ENCODE measurements at regions not wholly inside any gene's neighbourhood (a gene's known extent, or its start where the extent isn't known, plus 50 kb on each side); places are given as distances from the start of the nearest gene placed in this dataset.

DNA sequence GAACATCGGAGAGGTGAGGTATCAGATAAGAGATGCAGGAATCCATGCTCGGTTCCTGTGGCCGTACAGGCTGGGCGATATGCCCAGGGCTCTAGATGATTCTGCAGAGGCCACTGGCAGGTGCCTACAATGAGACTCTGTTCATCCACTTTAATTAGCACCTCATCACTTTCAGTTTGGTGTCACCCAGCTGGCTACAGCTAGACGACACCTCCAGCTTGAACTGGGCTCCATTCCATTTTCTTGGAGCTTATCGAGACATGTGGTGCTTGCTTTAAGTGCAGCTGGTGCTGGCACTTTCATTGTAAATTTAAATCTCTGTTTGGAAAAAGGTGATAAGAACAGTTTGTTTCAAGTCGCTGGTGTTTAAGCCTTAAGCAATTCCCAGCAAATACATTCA is 322.5 kb upstream of the ADGRL2 start:
- Histone ChIP-seq H3K79me2 (ENCODE audit: insufficient read depth) (no peaks in the 10 kb centered on the region), H3K27me3 (replicated peaks; ENCODE audit: insufficient read depth) (0 out of 2 replicates have a peak, but pooled peaks cover 5% of the 10 kb centered on the region), H3K9me2 (ENCODE audit: insufficient read depth) (no peaks in the 10 kb centered on the region), H3K4me2 (ENCODE audit: unreplicated experiment) (no peak overlapping the region), H3K9ac (no peak overlapping the region), H3K9me3 (ENCODE audit: low read depth) (no peaks in the 10 kb centered on the region), H3K27ac (no peak overlapping the region), H4K20me1 (ENCODE audit: insufficient read depth) (no peaks in the 10 kb centered on the region), H3K4me1 (ENCODE audit: insufficient read depth) (no peaks in the 10 kb centered on the region), H3F3A (ENCODE audit: insufficient read depth) (no peaks in the 10 kb centered on the region), H2AFZ (no peak overlapping the region), H3K36me3 (ENCODE audit: low read depth) (no peaks in the 10 kb centered on the region), H3K4me3 (no peak overlapping the region)
- in situ Hi-C loops (cut with MboI) = no loop called here
- 22 to 30% methylated on average over 7 of the region's 7 CpGs for WGBS, 2 experiments (ENCODE audit: low coverage in 1 of 2, low lambda C conversion rate in 2 of 2, missing lambda C conversion rate in 2 of 2)
- TF ChIP-seq EZH2 (IDR thresholded peaks at IDR 0.05; ENCODE audit: insufficient read depth, poor library complexity, severe bottlenecking) (no peak), EZH2phosphoT487 (IDR thresholded peaks at IDR 0.05; ENCODE audit: insufficient read depth, low read depth) (no peak)
- DNase-seq = no peak

DNA sequence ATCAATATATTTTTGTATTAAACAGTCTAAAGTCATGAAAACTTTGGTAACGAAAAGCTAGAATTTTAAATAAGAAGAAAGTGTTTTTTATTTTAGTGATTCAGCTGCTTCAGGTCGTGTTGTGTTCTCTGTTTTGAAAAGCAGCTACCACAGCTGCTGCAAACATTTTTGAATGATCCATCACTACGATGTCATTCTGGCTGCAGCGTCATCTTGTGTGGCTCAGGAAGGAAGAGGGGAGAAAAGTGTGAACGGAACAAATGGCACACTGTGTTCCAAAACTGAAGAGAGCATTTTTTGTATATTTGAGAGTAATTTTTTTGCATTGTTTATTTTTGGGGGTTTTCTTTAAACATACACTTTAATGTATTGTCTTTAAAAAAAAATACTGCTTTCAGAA is 323.0 kb upstream of the ADGRL2 start:
- Histone ChIP-seq H3K4me1 (ENCODE audit: insufficient read depth) (no peaks in the 10 kb centered on the region), H4K20me1 (ENCODE audit: insufficient read depth) (no peaks in the 10 kb centered on the region), H3K4me3 (no peak overlapping the region), H3K9ac (no peak overlapping the region), H2AFZ (no peak overlapping the region), H3K36me3 (ENCODE audit: low read depth) (no peaks in the 10 kb centered on the region), H3K79me2 (ENCODE audit: insufficient read depth) (no peaks in the 10 kb centered on the region), H3F3A (ENCODE audit: insufficient read depth) (no peaks in the 10 kb centered on the region), H3K27me3 (replicated peaks; ENCODE audit: insufficient read depth) (no peaks in the 10 kb centered on the region), H3K9me3 (ENCODE audit: low read depth) (no peaks in the 10 kb centered on the region), H3K27ac (no peak overlapping the region), H3K4me2 (ENCODE audit: unreplicated experiment) (no peak overlapping the region), H3K9me2 (ENCODE audit: insufficient read depth) (no peaks in the 10 kb centered on the region)
- in situ Hi-C loops (cut with MboI) = no loop called here
- TF ChIP-seq EZH2phosphoT487 (IDR thresholded peaks at IDR 0.05; ENCODE audit: insufficient read depth, low read depth) (no peak), EZH2 (IDR thresholded peaks at IDR 0.05; ENCODE audit: insufficient read depth, poor library complexity, severe bottlenecking) (no peak)
- 10 to 12% methylated on average over 5 of the region's 5 CpGs for WGBS, 2 experiments (ENCODE audit: low coverage in 1 of 2, low lambda C conversion rate in 2 of 2, missing lambda C conversion rate in 2 of 2)
- peak; percentile 43 for DNase-seq

DNA sequence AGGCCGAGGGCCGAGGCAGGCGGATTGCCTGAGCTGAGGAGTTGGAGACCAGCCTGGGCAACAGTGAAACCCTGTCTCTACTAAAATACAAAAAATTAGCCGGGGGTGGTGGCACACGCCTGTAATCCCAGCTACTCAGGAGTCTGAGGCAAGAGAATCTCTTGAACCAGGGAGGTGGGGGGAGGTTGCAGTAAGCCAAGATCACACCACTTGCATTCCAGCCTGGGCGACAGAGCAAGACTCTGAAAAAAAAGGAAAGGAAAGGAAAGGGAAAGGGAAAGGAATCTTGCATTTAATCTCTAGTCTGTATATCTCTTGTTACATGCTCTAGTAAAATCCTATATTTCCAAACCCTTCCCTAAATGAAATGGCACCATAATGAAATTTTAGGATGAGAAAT is 328.3 kb upstream of the ADGRL2 start:
- DNase-seq = no peak
- in situ Hi-C loops (cut with MboI) = no loop called here
- 74 to 82% methylated on average over 6 of the region's 6 CpGs for WGBS, 2 experiments (ENCODE audit: low coverage in 1 of 2, low lambda C conversion rate in 2 of 2, missing lambda C conversion rate in 2 of 2)
- H3K4me3 ChIP-seq = no peak overlapping the region
- H3K9me3 ChIP-seq (ENCODE audit: low read depth) = no peaks in the 10 kb centered on the region
- no peak overlapping the region for H3K4me2 ChIP-seq (ENCODE audit: unreplicated experiment)
- H3K4me1 ChIP-seq (ENCODE audit: insufficient read depth) = no peaks in the 10 kb centered on the region
- no peaks in the 10 kb centered on the region for H3K36me3 ChIP-seq (ENCODE audit: low read depth)
- no peaks in the 10 kb centered on the region for H3F3A ChIP-seq (ENCODE audit: insufficient read depth)
- no peaks in the 10 kb centered on the region for H3K79me2 ChIP-seq (ENCODE audit: insufficient read depth)
- no peaks in the 10 kb centered on the region for H3K27me3 ChIP-seq (replicated peaks; ENCODE audit: insufficient read depth)
- no peak overlapping the region for H3K9ac ChIP-seq
- no peak overlapping the region for H2AFZ ChIP-seq
- H3K27ac ChIP-seq = no peak overlapping the region
- TF ChIP-seq EZH2 (IDR thresholded peaks at IDR 0.05; ENCODE audit: insufficient read depth, poor library complexity, severe bottlenecking) = no peak
- H3K9me2 ChIP-seq (ENCODE audit: insufficient read depth) = no peaks in the 10 kb centered on the region
- no peaks in the 10 kb centered on the region for H4K20me1 ChIP-seq (ENCODE audit: insufficient read depth)

DNA sequence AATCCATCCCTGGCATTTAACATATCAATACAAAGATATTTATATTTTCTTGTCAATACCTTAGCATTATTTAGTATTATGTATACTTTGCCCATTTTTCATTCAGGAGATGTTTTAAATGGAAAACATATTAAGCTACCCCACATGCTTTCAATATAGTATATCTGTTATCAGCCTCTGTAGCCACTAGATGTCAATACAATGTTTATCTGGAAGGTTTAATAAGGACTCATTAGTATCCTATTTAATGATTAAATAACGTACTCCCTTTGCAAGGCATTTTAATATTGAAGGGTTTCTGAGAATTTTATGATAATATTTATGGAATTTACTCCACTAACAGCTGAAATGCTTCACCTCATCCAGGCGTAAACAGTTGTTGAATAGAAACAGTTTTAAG is 329.5 kb upstream of the ADGRL2 start:
- H3K9me3 ChIP-seq (ENCODE audit: low read depth) = no peaks in the 10 kb centered on the region
- no peak overlapping the region for H3K4me2 ChIP-seq (ENCODE audit: unreplicated experiment)
- H3K4me1 ChIP-seq (ENCODE audit: insufficient read depth) = no peaks in the 10 kb centered on the region
- no peak overlapping the region for H3K4me3 ChIP-seq
- in situ Hi-C loops (cut with MboI) = no loop called here
- no peak for TF ChIP-seq EZH2 (IDR thresholded peaks at IDR 0.05; ENCODE audit: insufficient read depth, poor library complexity, severe bottlenecking)
- TF ChIP-seq EZH2phosphoT487 (IDR thresholded peaks at IDR 0.05; ENCODE audit: insufficient read depth, low read depth) = no peak
- H3K9ac ChIP-seq = no peak overlapping the region
- H3K27me3 ChIP-seq (replicated peaks; ENCODE audit: insufficient read depth) = no peaks in the 10 kb centered on the region
- H3K79me2 ChIP-seq (ENCODE audit: insufficient read depth) = no peaks in the 10 kb centered on the region
- H3K36me3 ChIP-seq (ENCODE audit: low read depth) = no peaks in the 10 kb centered on the region
- no peak for DNase-seq
- no peak overlapping the region for H2AFZ ChIP-seq
- H3K27ac ChIP-seq = no peak overlapping the region
- no peaks in the 10 kb centered on the region for H4K20me1 ChIP-seq (ENCODE audit: insufficient read depth)
- H3F3A ChIP-seq (ENCODE audit: insufficient read depth) = no peaks in the 10 kb centered on the region
- no peaks in the 10 kb centered on the region for H3K9me2 ChIP-seq (ENCODE audit: insufficient read depth)
- 43 to 46% methylated on average over 2 of the region's 2 CpGs for WGBS, 2 experiments (ENCODE audit: low coverage in 1 of 2, low lambda C conversion rate in 2 of 2, missing lambda C conversion rate in 2 of 2)

DNA sequence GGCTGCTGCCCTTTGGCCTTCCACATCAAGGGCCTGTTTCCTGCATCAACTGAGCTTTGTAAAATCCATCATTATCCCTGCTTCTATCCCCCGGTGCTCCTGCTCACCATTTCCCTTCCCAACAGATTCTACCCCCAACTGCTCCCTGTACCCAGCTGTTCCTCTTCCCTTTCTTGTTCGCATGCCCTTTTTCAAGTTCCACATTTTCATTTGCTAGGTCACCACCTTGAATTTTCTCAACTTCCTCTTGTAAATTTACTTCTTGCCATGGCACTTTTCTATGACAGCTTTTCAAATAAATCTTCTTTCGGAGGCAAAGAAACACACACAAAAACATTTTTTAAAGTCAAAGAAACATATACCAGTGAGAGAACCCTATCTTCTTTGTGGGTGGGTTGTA is 330.5 kb upstream of the ADGRL2 start:
- in situ Hi-C loops (cut with MboI) = no loop called here
- Histone ChIP-seq H3K9me3 (ENCODE audit: low read depth) (no peaks in the 10 kb centered on the region), H3K27ac (no peak overlapping the region), H3F3A (ENCODE audit: insufficient read depth) (no peaks in the 10 kb centered on the region), H2AFZ (no peak overlapping the region), H3K79me2 (ENCODE audit: insufficient read depth) (no peaks in the 10 kb centered on the region), H3K27me3 (replicated peaks; ENCODE audit: insufficient read depth) (peaks cover 6% of the 10 kb centered on the region; the same call in 1 of the 2 replicates), H3K9me2 (ENCODE audit: insufficient read depth) (no peaks in the 10 kb centered on the region), H3K9ac (no peak overlapping the region), H3K4me1 (ENCODE audit: insufficient read depth) (no peaks in the 10 kb centered on the region), H3K4me3 (no peak overlapping the region), H3K36me3 (ENCODE audit: low read depth) (no peaks in the 10 kb centered on the region), H4K20me1 (ENCODE audit: insufficient read depth) (no peaks in the 10 kb centered on the region), H3K4me2 (ENCODE audit: unreplicated experiment) (no peak overlapping the region)
- DNase-seq = no peak
- TF ChIP-seq EZH2phosphoT487 (IDR thresholded peaks at IDR 0.05; ENCODE audit: insufficient read depth, low read depth) (no peak), EZH2 (IDR thresholded peaks at IDR 0.05; ENCODE audit: insufficient read depth, poor library complexity, severe bottlenecking) (no peak)
- WGBS, 2 experiments (ENCODE audit: low coverage in 1 of 2, low lambda C conversion rate in 2 of 2, missing lambda C conversion rate in 2 of 2) = 72 to 81% methylated on average over 3 of the region's 3 CpGs

Data from GM23248 (cell line).